Omental fat pad (tissue), 3 donors: ENCODE measurements at regions not wholly inside any gene's neighbourhood (a gene's known extent, or its start where the extent isn't known, plus 50 kb on each side); places are given as distances from the start of the nearest gene placed in this dataset.

ENCODE experiments used
- ATAC-seq: fragments of 150-250 bp; one replicate; pipeline ENCODE4 v1.9.1; 2016; ENCODE audit warnings: mild to moderate bottlenecking, moderate library complexity; ENCODE audit not compliant: low FRiP score
- DNase-seq: peaks from one replicate; pipeline ENCODE4 v3.0.0-alpha.2; 2019; ENCODE audit warnings: low spot score
- TF ChIP-seq, protein P1 (sequence below), 3 donors: fragments of 450-650 bp; IDR thresholded peaks; one replicate each; pipeline ENCODE4 v1.5.1; 2016 to 2017; ENCODE audit warnings: antibody characterized with exemption in 3 of 3, mild to moderate bottlenecking in 3 of 3, moderate library complexity in 2 of 3

DNA sequence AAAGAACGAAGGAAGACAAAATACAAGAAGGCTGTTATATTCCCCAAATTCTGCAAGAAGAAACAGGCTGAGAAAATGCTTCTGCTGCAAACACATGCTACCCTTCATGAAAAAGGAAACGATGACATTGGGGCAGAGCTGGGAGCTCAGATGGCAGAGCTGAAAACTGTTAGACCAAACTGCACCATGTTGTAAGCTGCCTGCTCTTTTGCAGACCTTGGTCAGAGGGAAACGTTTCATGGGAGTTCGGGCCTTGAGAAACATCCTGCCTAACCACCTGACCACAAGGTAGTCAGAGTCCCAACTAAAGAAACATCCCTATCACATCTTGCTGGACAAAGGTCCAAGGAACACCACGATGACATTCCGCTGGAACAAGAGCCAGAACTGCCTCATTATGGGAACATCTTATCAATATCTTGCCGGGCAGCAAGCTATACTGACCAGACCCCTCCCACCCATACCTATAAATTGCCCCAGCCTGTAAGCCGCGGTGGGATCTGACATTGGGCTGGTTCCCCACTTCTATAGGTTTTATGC, 110.7 kb upstream of the CTSC start:
- ATAC-seq: no peak
- DNase-seq: no peak
- TF ChIP-seq, protein P1, sequence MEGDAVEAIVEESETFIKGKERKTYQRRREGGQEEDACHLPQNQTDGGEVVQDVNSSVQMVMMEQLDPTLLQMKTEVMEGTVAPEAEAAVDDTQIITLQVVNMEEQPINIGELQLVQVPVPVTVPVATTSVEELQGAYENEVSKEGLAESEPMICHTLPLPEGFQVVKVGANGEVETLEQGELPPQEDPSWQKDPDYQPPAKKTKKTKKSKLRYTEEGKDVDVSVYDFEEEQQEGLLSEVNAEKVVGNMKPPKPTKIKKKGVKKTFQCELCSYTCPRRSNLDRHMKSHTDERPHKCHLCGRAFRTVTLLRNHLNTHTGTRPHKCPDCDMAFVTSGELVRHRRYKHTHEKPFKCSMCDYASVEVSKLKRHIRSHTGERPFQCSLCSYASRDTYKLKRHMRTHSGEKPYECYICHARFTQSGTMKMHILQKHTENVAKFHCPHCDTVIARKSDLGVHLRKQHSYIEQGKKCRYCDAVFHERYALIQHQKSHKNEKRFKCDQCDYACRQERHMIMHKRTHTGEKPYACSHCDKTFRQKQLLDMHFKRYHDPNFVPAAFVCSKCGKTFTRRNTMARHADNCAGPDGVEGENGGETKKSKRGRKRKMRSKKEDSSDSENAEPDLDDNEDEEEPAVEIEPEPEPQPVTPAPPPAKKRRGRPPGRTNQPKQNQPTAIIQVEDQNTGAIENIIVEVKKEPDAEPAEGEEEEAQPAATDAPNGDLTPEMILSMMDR (IDR thresholded peaks at IDR 0.05): no peak

DNA sequence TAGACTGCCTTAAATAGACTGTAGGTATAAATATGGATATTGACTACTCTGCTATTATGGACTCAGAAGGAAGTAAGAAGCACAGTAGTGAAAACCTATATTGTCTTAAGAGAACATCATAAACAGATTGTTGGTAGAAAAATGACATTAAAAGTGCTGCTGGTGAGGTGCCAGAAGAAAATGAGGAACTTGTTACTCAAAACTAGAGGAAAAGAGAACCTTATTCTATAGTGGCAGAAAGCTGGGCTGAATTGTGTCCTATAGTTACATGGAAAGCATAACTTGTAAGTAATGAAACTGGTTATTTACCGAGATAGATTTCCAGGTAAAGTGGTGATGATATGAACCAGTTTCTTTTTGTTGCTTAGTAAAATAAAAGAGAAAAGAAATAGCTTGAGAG, 109.7 kb upstream of the CTSC start:
- ATAC-seq (no peak), DNase-seq (no peak)
- TF ChIP-seq, protein P1 (IDR thresholded peaks at IDR 0.05): no peak

- DNase-seq (no peak), ATAC-seq (no peak)
- TF ChIP-seq, protein P1 (IDR thresholded peaks at IDR 0.05): no peak
Measured at GRCh38 chr11:88439356-88439755, 101.8 kb upstream of the CTSC start.

- ATAC-seq (no peak), DNase-seq (no peak)
- TF ChIP-seq, protein P1 (IDR thresholded peaks at IDR 0.05): no peak
Measured at GRCh38 chr11:88438721-88439120, 101.2 kb upstream of the CTSC start.

- TF ChIP-seq, protein P1 (IDR thresholded peaks at IDR 0.05): no peak
- no peak for DNase-seq
- ATAC-seq: no peak
Measured at GRCh38 chr11:88435415-88435814, 97.9 kb upstream of the CTSC start.

GRCh38 chr11:88434333-88434976, 96.9 kb upstream of the CTSC start:
- DNase-seq (no peak), ATAC-seq (no peak)
- TF ChIP-seq, protein P1 (IDR thresholded peaks at IDR 0.05): no peak

- ATAC-seq (no peak), DNase-seq (no peak)
- TF ChIP-seq, protein P1 (IDR thresholded peaks at IDR 0.05): no peak
Measured at GRCh38 chr11:88433536-88434230, 96.1 kb upstream of the CTSC start.
